SW480 (cell line): ENCODE measurements at regions not wholly inside any gene's neighbourhood (a gene's known extent, or its start where the extent isn't known, plus 50 kb on each side); places are given as distances from the start of the nearest gene placed in this dataset.

ENCODE experiments used
- DNase-seq: peaks from one replicate; pipeline ENCODE4 v3.0.0-alpha.2; 2016; ENCODE audit warnings: low spot score

DNA sequence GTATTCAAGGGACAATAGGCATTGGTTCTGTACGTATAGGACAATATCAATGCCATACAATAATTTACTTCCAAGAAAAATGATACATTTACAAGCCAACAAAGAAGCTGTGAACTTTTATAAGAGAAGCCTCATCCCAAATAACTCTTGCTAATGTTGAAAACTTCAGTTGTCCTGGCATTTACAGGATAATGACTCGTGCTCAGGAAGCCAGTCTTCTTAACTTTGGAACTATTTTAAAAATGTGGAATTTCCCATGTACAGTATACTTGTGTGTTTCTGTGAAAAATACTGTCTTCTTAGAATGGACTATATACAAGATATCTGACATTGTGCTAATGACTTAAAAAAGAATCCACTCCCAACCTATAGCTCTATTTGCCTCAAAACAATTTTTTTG lies 1479.3 kb upstream of the CDH9 start:
- DNase-seq = no peak

DNA sequence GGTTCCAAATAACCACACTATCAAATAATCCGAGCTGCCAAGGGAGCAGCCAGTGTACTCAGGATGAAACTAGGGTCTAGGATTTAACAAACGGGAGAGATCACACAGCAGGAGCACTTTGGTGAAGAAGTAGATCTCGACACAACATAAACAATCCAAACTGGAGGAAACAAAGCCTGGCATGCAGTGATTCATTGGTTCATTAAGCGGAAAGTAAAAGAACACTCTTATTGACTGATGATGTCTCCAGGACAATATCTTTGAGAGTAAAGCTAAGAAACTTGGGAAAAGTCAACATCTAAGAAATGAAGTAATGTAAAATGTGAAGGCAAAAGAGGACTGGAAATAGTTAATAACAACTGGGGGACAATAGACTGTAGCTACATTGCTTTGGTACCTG lies 1478.3 kb upstream of the CDH9 start:
- no peak for DNase-seq

DNA sequence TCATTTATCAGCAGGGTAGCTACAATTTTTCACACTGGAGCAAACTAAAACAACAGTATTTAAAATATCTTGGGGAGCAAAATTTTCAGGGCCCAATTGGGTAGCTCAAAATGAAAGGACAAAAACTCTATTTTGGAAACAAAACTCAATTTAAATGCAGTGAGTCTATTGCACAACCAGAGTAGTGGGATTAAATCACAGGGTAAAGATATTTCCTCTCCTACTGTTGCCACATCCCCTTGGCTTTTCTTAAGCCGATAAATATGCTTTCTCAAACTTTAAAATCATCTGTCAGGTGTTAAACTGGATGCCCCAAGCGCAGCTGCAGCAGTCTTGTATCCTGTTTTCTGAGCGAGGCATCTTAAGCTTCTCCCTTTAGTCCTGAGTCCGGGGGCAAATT lies 1474.3 kb upstream of the CDH9 start:
- no peak for DNase-seq

DNA sequence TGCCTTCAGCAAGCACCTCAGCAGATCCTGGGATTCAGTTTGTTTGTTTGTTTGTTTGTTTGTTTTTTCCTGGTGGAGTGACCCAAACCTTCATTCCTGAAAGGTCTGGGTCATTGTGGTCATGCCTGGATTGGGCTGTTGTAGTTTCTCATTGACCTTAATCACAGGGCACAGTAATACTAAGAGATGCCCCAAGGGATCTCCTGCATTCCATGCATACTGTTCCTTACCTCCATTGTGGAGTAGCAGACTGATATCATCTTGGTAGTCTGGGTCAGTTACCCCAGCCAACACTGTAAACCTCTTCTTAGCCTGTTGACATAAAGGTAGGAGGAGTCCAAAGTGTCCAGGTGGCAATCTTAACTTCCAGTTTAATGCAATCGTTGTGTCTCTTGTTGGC lies 1466.7 kb upstream of the CDH9 start:
- DNase-seq = no peak

DNA sequence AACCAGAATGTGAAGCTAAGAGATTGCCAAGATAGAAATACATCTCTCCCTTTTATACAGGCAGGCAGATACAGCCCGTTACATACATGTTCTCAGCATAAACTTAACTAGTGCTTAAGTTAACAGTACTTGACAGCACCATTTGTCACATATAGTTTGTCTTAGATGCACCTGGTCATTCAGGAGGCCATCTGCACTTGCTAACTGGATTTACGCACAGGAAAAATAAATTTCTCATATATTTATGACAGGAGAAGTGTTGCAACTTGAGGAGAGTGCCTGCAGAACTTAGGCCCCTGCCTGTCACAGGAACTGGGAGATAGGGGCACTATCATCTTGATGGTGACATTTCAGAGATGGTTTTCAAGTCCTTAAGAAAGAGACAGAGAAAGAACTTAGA lies 1462.1 kb upstream of the CDH9 start:
- no peak for DNase-seq

DNA sequence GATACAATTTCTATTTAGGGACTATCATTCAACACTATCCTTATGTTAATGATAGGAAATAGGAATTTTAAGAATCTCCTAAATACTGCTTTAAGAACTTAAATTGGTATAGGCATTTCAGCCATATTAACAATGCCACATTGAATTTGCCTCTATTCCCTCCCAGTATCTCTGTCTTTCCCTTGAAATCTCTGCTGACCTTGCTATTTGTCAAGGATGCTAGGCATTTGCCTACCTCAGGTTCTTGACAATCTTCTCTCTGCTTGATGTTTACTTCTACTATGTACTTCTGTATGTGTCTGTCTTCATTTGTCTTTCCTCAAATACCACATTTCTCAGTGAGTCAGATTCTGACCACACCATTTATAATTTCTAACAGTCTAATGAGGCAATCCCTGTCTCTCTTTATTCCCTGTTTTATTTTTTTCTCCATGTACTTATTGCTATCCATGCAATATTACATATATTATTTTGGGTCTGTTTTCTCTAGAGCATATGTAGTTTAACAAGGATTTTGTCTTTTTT lies 1461.4 kb upstream of the CDH9 start:
- no peak for DNase-seq

DNA sequence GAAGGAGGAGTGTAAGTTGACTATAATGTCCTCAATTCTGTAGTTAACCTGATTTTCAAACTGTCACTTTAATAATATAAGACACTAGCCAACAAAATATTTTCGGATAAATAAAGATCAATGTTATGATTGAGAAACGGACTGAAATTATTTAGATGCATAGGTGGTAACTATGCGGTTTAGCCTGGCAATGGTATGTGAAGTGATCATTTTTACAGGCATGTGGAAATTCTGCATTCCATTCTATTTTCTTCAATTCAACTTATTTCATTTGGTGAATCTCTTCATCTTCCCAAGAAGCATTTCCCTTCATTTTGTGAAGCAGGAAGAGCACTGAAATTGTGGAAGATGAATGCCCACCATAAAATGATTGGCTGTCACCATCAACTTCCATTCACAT lies 1457.5 kb upstream of the CDH9 start:
- no peak for DNase-seq

DNA sequence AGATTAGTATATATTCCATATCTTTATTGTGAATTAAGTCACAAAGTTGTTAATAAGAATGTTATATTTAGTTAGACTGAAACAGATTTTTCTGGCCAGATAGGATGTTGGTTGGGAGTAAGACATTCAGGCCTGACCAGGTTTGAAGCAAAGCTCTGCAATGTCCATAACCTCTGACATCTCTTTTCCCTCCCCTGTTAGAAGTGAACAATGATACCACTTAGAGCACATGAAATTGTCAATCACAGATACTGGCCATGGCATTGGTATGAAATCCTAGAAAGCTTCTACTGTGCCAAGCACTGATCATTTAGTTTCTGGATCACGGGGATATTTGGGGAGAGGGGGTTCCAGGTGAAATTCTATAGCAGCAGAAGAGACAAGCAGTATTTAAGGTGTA lies 1455.1 kb upstream of the CDH9 start:
- no peak for DNase-seq

DNA sequence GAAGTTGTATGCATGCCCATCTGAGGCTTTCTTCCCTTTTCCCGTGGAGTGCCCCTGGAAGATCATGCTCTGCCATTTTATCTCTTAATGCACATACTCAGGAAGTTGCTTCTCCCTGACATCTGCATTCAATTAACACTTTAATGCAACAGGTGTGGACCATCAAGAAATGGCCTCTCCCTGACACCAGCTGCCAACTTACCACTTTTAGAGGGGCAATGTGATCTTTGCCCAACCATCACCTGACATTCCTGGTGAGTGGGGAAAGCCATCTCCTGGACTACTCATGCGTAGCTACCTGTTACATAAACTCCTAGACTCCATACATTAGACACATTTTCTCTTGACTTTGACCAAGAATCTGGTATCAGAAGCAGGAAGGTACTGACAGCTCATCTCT lies 1450.4 kb upstream of the CDH9 start:
- no peak for DNase-seq

DNA sequence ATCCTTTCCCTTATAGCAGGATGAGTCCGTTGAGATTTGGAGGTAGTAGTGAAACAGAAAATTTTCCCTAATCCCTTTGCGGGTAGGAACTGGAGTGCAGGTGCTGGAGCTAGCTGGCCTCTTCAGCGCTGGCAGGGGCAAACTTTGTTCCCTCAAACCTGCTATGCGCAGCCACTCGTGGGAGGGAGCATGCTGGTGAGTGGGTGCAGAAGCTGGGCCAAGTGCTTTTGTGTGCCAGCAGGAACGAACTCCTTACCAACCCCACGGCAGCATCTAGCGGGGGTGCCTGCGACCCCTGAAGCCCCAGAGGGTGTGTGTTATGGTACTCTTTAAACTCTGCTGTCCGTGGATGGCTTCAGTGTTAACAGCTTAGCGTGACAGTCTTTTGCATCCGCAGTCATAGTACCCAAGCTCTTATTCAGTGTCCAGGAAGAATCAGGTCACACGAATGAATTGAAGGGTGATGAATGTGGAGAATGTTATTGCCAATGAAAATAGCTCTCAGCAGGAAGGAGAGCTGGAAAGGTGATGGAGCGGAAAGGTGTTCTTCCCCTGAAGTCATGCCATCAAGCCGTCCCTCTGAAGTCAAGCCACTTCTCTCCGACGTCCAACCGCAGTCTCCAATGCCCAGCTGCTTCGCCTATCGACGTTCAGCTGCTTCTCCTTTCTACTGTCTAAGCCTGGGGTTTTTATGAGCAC lies 1445.1 kb upstream of the CDH9 start:
- DNase-seq = no peak

DNA sequence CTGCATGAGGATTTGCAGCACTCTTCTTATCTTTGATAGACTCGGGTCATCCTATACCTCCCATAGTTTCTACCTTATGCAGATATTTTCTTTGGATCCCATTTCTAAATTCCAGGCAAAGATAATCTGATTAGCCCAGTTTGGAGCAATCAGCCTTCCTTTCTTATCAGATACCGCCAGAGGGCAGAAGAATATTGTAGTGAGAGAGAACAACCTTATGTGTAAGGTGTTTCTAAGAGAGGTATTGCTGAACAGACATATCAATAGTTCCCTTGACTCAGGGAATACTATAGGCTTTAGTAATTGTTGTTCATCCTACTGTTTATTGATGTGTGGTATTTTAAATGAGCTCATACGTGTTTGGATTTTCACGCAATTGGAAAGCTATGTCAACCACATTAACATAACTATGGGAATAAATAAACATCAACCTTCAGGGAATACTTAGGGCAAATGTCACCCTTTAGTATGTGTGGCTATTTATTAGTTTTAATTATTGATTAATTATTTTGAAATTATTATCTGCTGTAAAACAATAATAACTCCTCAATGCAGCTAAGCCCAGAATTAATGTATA lies 1435.2 kb upstream of the CDH9 start:
- peak; percentile 20 for DNase-seq

DNA sequence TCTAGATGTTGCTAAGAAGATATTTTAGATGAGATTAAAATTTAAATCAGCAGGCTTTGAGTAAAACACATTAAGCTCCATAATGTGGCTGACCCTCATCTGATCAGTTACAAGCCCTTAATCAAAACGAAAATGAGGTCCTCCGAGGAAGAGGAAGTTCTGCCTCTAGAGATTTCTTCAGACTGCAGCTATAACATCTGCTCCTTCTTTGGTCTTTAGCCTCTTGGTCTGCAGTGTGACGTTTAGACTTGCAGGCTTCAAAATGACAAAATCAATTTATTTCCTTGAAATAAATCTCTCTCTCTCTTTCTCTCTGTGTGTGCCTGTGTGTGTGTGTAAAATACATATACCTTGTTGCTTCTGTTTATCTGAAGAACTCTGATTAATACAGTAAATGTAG lies 1429.8 kb upstream of the CDH9 start:
- DNase-seq = no peak

DNA sequence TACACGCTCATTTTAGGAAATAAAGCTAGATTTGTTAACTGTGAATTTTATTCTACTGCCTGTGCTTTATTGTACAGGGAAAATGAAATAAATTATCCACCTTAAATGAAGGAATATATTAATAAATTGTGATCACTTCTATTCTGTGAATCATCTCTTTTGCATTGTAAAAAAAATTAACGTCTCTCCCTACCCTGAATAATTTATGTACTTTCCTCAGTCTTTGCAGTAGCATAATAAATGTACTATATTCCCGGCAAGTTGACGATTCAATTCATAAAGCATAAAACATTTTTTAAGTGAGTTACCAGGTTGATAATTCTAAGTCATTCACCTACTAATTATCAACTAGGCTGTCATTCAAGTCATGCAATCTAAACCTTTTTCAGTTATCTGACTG lies 1425.3 kb upstream of the CDH9 start:
- DNase-seq = no peak

DNA sequence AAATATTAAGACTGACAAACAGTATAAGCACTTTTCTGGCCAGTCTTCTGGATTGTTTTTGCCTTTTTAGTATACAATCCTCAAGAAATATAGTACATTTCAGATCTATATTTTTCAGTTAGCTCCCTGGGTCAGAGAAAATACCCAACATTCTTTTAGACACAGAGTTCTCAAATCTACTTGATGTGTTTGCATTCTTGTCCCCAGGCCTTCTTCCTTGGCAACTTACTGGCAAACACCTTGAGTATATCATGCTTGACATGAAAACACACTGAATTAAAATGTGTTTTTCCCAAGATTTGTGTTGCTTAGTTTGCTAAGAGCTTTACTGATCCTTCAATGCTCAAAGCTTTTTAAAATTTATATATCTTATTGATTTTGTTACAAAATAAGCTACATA lies 1413.1 kb upstream of the CDH9 start:
- no peak for DNase-seq

DNA sequence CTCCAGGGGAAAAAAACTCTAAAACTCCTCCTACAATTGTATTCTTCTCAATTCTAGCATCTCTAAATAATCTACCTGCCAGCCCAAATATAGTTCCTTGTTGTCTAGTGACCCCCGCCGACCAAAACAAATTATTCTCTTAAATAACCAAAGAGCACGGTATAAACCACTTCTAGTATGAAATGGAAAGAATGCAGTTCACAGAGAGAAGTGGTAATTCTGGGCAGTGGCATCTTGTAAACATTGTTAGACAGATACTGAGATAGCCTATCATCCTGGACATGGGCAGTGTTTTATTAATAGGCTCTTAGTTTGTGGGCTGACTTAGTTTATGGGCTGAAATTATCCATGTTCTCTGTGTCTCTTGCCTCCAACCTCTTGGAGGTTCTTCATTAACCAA lies 1412.6 kb upstream of the CDH9 start:
- no peak for DNase-seq

DNA sequence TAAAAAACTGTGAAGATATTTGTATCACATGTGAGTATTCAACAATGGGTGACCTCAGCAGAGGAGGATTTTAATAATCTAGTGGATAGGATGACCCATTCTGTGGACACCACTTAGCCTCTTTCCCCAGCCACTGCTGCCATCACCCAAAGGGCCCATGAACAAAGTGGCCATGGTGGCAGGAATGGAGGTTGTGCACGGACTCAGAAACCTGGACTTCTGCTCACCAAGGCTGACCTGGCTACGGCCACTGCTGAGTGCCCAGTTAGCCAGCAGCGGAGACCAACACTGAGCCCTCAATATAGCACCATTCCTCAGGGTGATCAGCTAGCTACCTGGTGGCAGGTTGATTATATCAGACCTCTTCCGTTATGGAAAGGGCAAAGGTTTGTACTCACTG lies 1410.4 kb upstream of the CDH9 start:
- no peak for DNase-seq

DNA sequence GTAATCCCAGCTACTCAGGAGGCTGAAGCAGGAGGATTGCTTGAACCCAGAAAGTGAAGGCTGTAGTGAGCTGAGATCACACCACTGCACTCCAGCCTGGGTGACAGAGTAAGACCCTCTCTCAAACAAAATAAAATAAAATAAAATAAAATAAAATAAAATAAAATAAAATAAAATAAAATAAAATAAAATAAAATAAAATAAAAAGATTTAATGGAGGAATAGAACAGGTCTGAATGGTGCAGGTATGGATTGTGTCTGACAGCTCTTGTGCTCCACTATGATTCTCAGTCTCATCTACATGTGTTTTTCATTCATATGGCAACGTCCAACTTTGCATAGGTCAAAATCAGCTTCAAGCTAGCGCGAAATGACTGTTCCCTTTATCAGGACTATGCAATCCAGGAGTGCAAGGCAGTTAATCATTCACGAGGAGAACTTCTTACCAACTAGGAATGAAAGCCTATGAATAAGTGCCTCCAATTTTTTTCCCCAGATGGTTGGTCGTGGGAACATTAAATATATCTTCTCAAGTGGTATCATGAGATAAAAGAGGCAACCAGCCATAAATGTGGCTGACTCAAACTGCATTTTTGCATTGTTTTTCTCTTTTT lies 1392.3 kb upstream of the CDH9 start:
- DNase-seq = no peak

DNA sequence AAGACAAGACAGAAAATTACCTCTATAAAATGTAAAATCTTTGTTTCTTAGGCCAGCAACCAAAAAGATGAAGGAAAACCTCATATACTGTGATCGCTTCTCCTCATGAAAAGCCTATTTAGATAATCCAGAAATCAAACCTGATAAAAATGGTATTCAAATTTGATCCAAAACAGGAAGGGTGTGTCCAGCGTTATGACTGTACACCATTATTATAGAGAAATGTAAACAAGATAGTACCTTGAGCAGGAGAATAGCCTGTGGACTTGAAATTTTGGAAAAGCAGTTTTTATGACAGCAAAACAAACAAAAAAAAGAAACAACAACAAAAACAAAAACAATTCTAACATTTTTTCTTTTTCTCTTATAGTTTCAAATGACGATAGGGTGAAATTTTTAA lies 1382.8 kb upstream of the CDH9 start:
- no peak for DNase-seq

DNA sequence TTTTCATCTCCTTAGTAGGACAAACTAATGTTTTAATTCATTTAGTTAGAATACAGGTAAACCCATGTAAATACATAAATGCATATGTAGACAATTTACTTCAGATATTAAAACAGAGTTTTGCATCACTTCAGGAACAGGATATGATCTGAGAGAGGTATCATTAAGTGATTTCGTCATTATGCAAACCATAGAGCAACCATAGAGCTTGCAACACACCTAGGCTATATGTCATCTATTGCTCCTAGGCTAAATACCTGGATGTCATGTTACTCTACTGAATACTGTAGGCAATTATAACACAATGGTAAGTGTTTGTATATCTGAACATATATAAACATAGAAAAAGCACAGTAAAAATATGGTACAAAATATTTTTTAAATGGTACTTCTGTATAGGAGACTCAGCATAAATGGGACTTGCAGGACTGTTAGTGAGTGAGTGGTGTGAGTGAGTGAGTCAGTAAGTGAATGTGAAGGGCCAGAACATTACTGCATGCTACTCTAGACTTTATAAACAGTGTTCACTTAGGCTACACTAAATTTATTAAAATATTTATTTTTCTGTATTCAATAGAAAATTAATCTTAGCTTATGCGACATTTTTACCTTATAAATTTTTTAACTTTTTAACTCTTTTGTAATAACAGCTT lies 1377.5 kb upstream of the CDH9 start:
- no peak for DNase-seq

DNA sequence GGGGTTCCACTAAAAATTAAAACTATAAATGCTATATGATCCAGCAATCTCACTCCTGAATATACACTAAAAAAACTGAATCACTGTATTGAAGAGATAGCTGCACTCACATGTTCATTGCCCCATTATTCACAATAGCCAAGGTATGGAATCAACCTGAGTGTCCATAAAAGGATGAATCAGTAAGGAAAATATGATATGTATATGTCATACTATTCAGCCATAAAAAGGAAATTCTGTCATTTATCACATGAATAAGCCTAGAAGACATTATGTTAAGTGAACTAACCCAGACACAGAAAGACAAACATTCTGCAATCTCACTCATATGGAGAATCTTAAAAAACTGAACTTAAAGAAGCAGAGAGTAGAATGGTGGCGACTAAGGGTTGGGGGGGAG lies 1376.2 kb upstream of the CDH9 start:
- DNase-seq = no peak

DNA sequence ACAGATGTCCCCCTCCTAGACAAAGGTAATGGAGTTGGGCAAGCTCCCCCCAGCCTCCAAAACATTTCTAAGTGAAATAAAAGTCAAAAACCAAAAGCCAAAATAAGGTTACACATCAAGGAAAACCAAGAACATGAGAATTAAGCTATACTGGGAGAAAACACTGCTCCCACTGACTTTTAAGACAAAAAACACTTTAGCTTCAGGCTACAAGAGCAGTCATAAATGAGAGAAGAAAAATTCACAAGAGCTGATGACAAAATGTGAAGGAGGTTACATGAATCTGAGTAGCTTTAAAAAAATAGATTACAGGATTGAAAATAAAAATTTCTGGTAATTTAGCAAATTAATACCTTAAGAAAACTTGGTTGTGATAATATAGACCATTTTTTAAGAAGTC lies 1370.3 kb upstream of the CDH9 start:
- DNase-seq = no peak

DNA sequence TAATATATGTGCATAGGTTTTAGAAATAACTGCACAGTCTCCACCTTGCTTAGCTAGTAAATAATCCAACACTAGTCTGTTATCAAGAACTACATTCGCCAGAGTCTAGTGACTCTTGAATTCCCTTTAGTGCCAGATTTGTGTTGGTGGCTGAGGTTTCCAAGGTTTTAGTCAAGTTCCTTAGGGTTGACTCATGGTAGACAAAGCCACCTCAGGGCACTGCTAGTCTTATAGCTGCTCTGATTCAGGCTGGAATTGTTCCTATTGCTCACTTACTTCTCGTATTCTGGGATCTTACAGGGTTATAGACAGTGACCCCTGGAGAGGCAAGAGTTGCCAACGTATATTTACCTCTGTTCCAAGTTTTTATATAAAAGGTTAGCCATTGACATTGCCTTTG lies 1369.8 kb upstream of the CDH9 start:
- DNase-seq = no peak

DNA sequence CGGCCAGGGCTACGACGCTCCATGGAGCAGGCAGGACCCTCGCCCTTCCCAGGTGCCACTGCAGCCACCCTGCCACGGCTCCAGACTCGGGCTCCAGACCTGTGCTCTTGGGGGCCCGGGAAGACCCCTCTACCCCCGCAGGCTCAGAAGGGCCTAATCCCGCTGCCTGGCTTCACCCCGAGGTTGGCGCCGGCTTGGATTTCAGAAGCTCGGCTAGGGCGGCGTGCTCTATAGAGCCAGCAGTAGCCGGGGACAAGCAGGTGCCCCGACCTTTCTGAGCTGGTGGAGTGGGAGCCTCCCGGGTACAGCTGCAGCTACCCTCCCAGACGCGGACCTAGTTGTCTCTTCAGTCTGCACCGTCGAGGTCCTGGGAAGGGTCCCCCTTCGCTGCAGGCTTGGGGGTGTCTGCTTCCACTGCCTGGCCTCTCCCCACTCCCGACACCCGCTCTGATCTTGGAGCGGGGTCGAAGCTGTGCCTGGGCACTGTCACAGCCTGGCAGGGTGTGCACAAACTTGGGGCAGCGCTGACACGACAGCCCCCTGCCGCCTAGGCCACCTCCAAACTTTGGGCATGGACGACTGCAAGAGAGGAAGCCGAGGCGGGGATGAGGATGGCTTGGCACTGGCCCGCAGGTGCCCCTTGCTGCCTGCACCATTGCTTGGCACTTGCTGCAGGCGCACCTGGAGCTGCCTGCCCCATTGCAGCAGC lies 1366.1 kb upstream of the CDH9 start:
- no peak for DNase-seq
